ENCODE measurements at regions not wholly inside any gene's neighbourhood (a gene's known extent, or its start where the extent isn't known, plus 50 kb on each side); places are given as distances from the start of the nearest gene placed in this dataset.

DNA sequence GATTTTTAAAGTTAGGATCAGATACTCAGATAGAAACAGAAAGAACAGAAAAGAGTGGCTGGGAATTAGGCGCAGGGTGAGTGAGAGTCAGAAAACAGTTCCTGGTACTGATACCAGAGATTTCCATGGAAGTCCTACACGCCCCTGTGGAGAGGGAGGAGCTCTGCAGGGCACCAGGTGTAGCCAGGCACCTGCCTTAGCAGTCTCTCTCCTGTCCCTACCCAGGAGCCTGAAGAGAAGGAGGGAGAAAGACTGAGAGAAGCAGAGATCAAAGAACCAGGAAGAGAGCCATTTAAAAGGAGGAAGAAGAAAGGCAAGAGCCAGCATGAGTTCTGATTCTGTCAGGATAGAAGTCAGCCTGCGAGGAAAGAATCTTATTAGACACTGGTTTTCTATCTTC, 65.0 kb downstream of the CBLN1 start:
- no peak for DNase-seq

DNA sequence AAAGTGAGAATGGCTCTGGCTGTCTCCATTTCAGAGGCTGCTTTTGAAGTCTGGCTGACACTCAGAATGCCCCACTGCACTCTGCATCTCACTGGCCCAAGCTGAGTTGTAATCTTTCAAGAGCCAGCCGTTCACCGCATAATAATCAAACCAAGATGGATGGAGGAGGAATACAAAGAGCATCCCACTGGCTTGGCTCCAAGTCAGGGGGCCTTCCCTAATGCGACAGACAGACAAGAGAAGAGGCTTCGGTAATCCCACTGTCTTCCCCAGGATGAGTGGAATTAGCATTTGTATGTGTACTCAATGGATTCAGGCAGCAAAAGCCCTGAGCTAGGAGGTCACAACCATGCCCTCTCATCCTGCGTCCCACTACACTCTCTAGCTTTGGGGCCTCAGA, 68.0 kb downstream of the CBLN1 start:
- no peak for DNase-seq

DNA sequence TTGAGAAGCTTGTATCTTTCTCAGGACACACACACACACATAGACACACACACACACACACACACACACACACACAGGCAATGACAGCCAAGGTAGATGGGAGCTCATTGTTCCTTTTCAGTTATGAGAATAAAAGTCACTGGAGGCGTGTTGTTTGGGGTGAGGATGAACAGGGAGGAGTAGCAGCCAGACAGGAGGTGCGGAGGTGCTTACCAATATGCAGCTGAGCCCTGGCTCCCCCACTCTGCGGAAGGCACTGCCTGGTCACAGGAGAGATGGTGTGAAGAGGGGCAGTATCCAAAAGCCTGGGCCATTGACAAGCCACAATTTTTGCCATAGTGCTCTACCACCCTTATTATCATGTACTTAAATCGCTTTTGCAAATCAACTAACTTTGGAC, 77.4 kb downstream of the CBLN1 start:
- DNase-seq: no peak

- DNase-seq: no peak
Observed at GRCh38 chr16:49203361-49203760, 78.3 kb downstream of the CBLN1 start.

- DNase-seq: no peak
Observed at GRCh38 chr16:49201118-49201517, 80.5 kb downstream of the CBLN1 start.

DNA sequence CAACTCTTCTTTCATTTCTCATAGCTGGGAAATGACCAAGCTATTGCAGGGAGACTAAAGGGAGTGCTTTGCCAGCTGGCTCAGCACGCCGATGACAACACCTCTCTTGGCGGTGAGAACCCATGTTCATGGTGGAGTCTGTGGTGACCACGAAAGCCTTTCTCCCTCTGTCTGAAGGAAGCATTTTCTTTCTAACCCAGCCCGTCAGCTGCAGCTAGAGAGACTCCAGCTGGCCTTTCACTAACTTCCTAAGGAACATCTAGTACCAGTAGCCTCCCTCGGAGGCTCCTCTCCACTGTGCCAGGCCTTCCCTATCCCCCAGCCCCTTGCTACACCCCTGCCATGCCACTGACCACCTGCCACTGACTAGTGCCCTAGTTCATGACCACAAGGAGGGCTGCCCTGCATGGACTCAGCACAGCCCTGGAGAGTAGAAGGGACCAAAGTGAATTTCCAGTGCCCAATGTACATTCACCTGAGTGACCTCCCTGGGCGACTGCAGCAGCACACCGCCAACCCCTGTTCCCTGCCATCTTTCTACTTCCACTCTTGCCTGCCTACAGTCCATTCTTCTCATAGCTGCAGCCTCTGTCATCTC, 81.3 kb downstream of the CBLN1 start:
- no peak for DNase-seq

GRCh38 chr16:49195237-49195548, 86.4 kb downstream of the CBLN1 start:
- DNase-seq: no peak

DNA sequence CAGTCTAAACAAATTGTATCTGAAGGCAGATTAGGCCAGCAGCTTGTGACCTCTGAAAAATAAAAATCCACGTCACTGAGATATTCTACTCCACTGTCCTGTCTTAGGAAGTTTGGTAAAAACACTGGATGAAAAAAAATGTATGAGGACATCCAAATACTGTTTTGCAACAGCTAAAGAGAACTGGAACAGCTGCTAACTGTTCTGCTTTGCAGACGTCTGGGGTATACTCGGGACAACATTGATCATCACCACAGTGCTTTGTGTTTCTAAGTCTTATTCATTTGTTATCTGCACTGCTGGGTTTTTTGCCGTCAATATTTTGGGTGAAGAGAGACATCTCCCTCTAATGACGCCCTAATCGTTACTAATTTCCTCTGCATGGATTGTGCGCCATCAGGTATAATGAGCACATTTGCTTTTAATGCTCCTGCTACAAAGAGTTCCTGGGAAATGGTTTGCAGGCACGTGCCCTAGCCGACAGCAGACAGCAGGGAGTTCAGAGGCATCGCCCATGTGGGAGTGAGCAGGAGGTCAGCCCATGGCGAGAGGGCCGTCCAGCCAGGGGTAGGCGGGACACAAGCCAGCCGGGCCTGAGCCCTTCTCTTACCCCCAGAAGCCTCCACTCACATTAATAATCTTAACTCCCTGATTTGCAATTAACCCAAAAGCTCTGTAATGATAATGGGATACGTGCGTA, 87.0 kb downstream of the CBLN1 start:
- no peak for DNase-seq

- DNase-seq: no peak
Observed at GRCh38 chr16:49193596-49193995, 88.0 kb downstream of the CBLN1 start.

DNA sequence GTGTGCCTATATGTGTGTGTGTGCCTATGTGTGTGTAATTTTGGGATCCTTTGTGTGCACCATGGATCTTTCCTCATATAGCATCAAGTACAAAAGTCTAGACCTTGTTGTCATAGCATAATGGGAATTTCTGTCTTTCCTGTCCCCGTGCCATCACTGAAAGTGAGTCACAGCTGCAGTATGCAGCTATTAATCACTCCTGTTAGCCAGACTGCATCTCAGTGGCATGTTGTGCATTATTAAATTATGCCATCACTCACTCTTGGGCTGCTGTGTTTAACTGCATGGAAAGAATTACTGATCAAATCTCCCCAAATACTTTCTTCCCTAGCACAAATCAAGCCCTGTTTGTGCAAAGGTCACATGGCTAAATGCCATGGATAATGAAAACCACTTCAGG, 92.4 kb downstream of the CBLN1 start:
- DNase-seq: no peak

DNA sequence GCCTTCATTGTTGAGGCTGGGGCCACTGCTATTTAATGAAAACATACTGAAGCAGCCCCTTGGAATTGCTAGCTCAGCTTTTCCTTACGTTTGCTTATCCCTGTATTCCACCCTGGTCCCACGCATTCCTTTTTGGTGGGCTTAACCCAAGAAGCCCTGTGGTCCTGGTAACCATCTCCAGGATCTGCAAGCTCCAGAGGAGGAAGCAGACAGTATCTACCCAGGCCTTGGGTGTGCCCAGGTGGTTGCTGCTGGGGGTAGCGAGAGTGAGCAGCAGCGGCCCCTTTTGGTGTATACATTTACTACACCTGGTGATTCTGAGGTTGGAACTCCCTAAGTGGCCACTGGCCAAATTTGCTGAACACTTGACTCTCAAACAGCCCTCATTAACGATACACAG, 97.7 kb downstream of the CBLN1 start:
- peak in 1 of 2 experiments; percentile 4 for DNase-seq

DNA sequence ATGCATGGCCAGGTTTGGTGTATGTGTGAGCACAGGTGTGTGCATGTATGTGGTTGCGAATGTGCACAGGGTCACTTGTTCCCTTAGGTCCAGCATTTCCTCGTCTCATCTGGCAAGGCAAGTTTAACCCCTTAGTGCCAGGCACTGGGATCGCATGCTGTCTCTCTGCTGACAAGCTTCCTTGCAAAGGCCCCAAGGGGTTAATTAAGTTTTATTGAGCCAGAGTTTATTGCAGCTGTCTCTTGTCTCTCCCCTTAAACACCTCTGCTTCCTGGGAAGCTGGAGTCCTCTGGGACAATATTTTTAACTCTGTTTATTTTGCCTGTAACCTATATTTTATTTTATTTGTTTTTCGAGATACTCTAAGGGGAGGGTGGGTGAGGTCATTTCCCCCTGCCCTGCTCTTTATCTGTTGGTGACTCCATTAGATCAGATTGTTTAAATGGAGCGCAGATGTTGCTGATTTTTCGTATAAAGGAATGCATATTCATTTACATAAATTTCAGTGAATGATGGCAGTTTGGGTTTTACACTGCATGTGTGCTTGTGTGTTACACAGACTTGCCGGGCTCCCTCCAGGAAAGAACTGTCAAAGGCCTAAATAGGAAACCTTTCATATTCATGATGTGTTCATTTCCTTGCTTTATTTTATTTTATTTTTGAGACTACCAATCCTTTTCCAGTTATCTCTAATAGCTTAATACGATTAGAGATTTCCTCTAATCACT, 99.7 kb downstream of the CBLN1 start:
- DNase-seq: no peak

- no peak for DNase-seq
Observed at GRCh38 chr16:49179714-49180330, 101.8 kb downstream of the CBLN1 start.

DNA sequence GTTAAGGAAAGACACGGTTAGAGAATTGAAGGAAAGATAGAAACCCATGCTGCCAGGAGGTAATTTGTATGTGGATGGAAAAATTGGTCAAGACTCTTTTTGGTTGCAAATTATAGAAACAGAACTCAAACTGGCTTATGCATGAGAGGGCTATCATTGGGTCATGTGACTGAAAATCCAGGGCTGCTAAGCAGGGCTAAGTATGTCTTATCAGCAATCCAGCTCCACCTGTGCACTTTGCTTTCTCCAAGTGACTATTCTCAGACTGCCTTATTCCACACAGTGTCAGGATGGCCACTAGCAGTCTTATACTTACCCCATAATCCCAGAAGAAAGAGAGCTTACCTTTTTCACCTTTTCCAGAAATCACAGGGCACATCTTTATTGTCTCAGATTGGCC, 113.5 kb downstream of the CBLN1 start:
- no peak for DNase-seq

DNA sequence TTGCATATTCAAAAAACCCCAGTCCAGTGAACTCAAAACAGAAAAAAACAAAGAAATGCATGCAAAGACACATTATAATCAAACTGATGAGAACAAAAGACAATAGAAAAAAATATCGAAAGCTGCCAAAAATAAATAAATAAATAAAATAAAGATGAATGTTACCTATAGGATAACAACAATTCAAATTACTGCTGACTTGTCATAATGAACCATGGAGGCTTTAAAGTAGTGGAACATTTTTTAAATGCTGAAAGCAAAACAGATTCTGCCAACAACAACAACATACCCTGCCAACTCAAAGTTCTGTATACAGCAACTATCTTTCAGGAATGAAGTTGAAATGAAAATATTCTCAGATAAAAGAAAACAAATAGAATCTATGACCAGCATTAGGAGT, 116.6 kb downstream of the CBLN1 start:
- DNase-seq: no peak

- DNase-seq: no peak
Observed at GRCh38 chr16:49161191-49161590, 120.4 kb downstream of the CBLN1 start.

DNA sequence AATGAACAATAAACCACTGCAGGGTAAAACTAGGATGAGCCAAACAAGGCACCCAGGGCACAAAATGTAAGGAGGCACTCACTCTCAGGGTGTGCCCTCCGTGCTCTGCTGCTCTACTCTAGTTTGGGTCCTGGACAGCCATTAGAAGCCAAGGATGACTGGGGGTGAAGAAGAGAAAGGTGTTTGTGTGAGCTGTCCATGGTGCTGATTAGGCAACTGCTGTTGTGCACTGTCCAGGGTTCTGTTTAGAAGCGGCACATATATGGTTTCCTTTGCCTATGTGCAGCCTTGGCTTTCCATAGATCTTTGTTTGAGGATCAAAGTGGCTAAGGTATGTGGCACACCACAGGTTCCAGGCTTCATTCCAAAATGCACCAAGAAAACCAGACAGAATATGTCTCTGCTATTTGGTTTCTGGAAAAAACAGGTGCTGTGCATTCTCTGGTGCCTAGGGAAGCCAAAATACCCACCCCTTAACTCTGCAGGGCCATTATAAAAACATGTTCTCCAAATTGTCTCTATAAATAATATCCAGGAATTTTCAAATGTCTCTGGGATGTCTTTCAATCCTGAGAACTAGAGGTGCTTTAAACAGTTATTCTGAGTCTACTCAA, 123.5 kb downstream of the CBLN1 start:
- no peak for DNase-seq

- no peak for DNase-seq
Observed at GRCh38 chr16:49150341-49150740, 131.3 kb downstream of the CBLN1 start.

DNA sequence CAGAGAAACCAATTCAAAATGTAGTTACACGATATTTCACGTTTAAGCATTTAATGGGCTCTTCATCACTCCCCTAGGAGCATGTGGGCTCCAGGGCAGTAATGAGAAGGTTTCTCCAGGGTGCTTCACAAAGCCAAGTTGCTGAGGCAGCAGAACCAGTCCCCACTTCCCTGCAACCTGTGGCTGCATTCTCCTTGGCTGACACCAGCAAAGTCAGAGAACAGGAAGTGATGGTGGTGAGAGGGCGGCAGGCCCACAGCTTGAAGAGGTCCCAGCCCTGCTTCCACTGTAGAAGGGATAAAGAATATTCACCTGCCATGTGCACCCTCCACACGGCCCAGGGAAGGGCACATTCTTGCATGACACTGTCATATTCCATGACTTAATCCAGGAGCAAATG, 133.2 kb downstream of the CBLN1 start:
- no peak for DNase-seq

GRCh38 chr16:49140618-49141017, 141.0 kb downstream of the CBLN1 start:
- no peak for DNase-seq

- no peak for DNase-seq
Observed at GRCh38 chr16:49130397-49130796, 151.2 kb downstream of the CBLN1 start.

- DNase-seq: no peak
Observed at GRCh38 chr16:49129935-49130334, 151.7 kb downstream of the CBLN1 start.

DNA sequence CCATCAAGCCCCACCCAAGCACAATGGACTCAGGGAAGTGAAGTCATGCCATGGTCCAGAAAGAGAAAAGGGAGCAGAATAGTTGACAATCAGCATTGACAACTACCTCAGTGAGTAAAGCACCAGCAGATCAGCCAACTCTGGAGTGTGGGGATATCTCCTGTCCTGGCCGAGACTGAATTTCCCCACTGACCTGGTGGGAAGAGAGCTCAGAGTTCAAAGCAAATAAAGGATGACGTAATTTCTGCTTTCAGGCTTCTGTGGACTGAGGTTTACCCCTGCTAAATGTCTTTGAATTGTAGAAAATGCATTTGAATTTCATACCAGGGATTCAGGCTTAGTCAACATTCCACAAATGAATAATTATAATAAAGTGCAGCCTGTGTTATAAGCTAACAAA, 152.9 kb downstream of the CBLN1 start:
- DNase-seq: no peak

GRCh38 chr16:49127103-49127502, 154.5 kb downstream of the CBLN1 start:
- DNase-seq: no peak
